ENCODE measurements at regions not wholly inside any gene's neighbourhood (a gene's known extent, or its start where the extent isn't known, plus 50 kb on each side); places are given as distances from the start of the nearest gene placed in this dataset.

- WGBS (ENCODE audit: insufficient coverage) = 80% methylated on average over 1 of the region's 2 CpGs
- H3K4me1 Mint-ChIP-seq = peaks cover 27% of the 10 kb centered on the region
- Histone ChIP-seq H3K9me3 (replicated peaks in 1 of 2; ENCODE audit: control insufficient read depth in 1 of 2, insufficient read depth in 1 of 2, low read length in 2 of 2) (no peaks in the 10 kb centered on the region), H3K36me3 (replicated peaks in 1 of 2; ENCODE audit: control insufficient read depth in 1 of 2, insufficient read depth in 2 of 2, low read length in 2 of 2) (no peaks in the 10 kb centered on the region), H3K4me1 (ENCODE audit: control insufficient read depth in 1 of 2, insufficient read depth in 2 of 2, low read length in 2 of 2) (peaks cover 14 to 27% of the 10 kb centered on the region in 2 donors), H3K4me3 (replicated peaks in 1 of 3; ENCODE audit: low read depth in 2 of 3, low read length in 3 of 3) (no peak overlapping the region), H3K4me2 (replicated peaks; ENCODE audit: extremely low read depth, low read length, poor library complexity, severe bottlenecking) (no peak overlapping the region), H3K27me3 (ENCODE audit: control insufficient read depth in 2 of 2, insufficient read depth in 2 of 2, low read length in 2 of 2) (no peaks in the 10 kb centered on the region), H4K20me1 (ENCODE audit: insufficient read depth, low read length) (no peaks in the 10 kb centered on the region), H3K27ac (ENCODE audit: low read depth in 1 of 2, low read length in 2 of 2) (no peak overlapping the region), H3K79me2 (ENCODE audit: insufficient read depth, low read length) (no peaks in the 10 kb centered on the region), H3K9ac (ENCODE audit: insufficient read depth, low read length, poor library complexity, severe bottlenecking) (no peak overlapping the region), H2AFZ (ENCODE audit: insufficient read depth, low read depth, low read length, poor library complexity, severe bottlenecking) (no peak overlapping the region)
- no peak for DNase-seq
- H3K9me3 Mint-ChIP-seq = peaks cover 0 to 4% (median 2%) of the 10 kb centered on the region in 7 donors
- no peak for TF ChIP-seq CTCF (IDR thresholded peaks at IDR 0.05)
- no peak overlapping the region for H3K27ac Mint-ChIP-seq
- no peak overlapping the region for H3K4me3 Mint-ChIP-seq
- H3K36me3 Mint-ChIP-seq = no peaks in the 10 kb centered on the region
- peaks cover 0 to 4% (median 0%) of the 10 kb centered on the region in 3 donors for H3K27me3 Mint-ChIP-seq (ENCODE audit: low read depth in 3 of 3)
- intact Hi-C loops (cut with micrococcal nuclease) = no loop called here
Observed at GRCh38 chrX:84712621-84713020, 210.4 kb upstream of the HDX start.

- peaks cover 0 to 3% of the 10 kb centered on the region in 2 donors for H3K36me3 Mint-ChIP-seq
- no peaks in the 10 kb centered on the region for H3K79me2 ChIP-seq (ENCODE audit: insufficient read depth, low read length)
- peaks cover 31% of the 10 kb centered on the region for H3K4me1 Mint-ChIP-seq
- no peak overlapping the region for H3K4me2 ChIP-seq (replicated peaks; ENCODE audit: extremely low read depth, low read length, poor library complexity, severe bottlenecking)
- H3K9ac ChIP-seq (ENCODE audit: insufficient read depth, low read length, poor library complexity, severe bottlenecking) = no peak overlapping the region
- no peaks in the 10 kb centered on the region for H3K27me3 ChIP-seq (ENCODE audit: control insufficient read depth in 2 of 2, insufficient read depth in 2 of 2, low read length in 2 of 2)
- no peak overlapping the region for H3K4me3 ChIP-seq (replicated peaks in 1 of 3; ENCODE audit: low read depth in 2 of 3, low read length in 3 of 3)
- peak overlapping the region in 1 of 7 donors; percentile 15 for H3K27ac Mint-ChIP-seq
- DNase-seq = peak in 2 of 3 donors; percentile 2 to 4
- H3K9me3 ChIP-seq (replicated peaks in 1 of 2; ENCODE audit: control insufficient read depth in 1 of 2, insufficient read depth in 1 of 2, low read length in 2 of 2) = no peaks in the 10 kb centered on the region
- H3K36me3 ChIP-seq (replicated peaks in 1 of 2; ENCODE audit: control insufficient read depth in 1 of 2, insufficient read depth in 2 of 2, low read length in 2 of 2) = no peaks in the 10 kb centered on the region
- H3K9me3 Mint-ChIP-seq = peaks cover 0 to 1% (median 0%) of the 10 kb centered on the region in 7 donors
- no CpG with 5 or more reads among the region's 4 CpGs for WGBS (ENCODE audit: insufficient coverage)
- intact Hi-C loops (cut with micrococcal nuclease) = no loop called here
- no peaks in the 10 kb centered on the region for H4K20me1 ChIP-seq (ENCODE audit: insufficient read depth, low read length)
- H3K27ac ChIP-seq (ENCODE audit: low read depth in 1 of 2, low read length in 2 of 2) = no peak overlapping the region
- no peak overlapping the region for H2AFZ ChIP-seq (ENCODE audit: insufficient read depth, low read depth, low read length, poor library complexity, severe bottlenecking)
- TF ChIP-seq CTCF (IDR thresholded peaks at IDR 0.05) = no peak
- H3K4me3 Mint-ChIP-seq = peak overlapping the region in 1 of 2 donors; percentile 62
- peaks cover 0 to 2% (median 0%) of the 10 kb centered on the region in 3 donors for H3K27me3 Mint-ChIP-seq (ENCODE audit: low read depth in 3 of 3)
- H3K4me1 ChIP-seq (ENCODE audit: control insufficient read depth in 1 of 2, insufficient read depth in 2 of 2, low read length in 2 of 2) = peaks cover 14 to 27% of the 10 kb centered on the region in 2 donors
Observed at GRCh38 chrX:84715315-84715714, 213.1 kb upstream of the HDX start.

Data from CD14-positive monocyte (primary cell).